ENCODE measurements at regions not wholly inside any gene's neighbourhood (a gene's known extent, or its start where the extent isn't known, plus 50 kb on each side); places are given as distances from the start of the nearest gene placed in this dataset.
"Not testable (repeated sequence)": the region's sequence is repeated elsewhere in the genome, so short reads cannot be mapped to it uniquely, and the experiment has no call there.

- no peak for DNase-seq (ENCODE audit: low read depth)
Measured at GRCh38 chr7:9210114-9210513, 776.7 kb downstream of the NXPH1 start.

GRCh38 chr7:9217204-9217603, 783.8 kb downstream of the NXPH1 start:
- DNase-seq (ENCODE audit: low read depth): no peak

- DNase-seq (ENCODE audit: low read depth): no peak
Measured at GRCh38 chr7:9226500-9226899, 793.1 kb downstream of the NXPH1 start.

GRCh38 chr7:9231630-9232121, 798.3 kb downstream of the NXPH1 start:
- DNase-seq (ENCODE audit: low read depth): no peak

- peak; percentile 15 for DNase-seq (ENCODE audit: low read depth)
Measured at GRCh38 chr7:9240001-9240400, 806.6 kb downstream of the NXPH1 start.

GRCh38 chr7:9241826-9242225, 808.4 kb downstream of the NXPH1 start:
- DNase-seq (ENCODE audit: low read depth): no peak

- no peak for DNase-seq (ENCODE audit: low read depth)
Measured at GRCh38 chr7:9242636-9243035, 809.2 kb downstream of the NXPH1 start.

- DNase-seq (ENCODE audit: low read depth): no peak
Measured at GRCh38 chr7:9250876-9251275, 817.5 kb downstream of the NXPH1 start.

GRCh38 chr7:9264395-9264794, 831.0 kb downstream of the NXPH1 start:
- DNase-seq (ENCODE audit: low read depth): no peak

GRCh38 chr7:9280088-9280487, 846.7 kb downstream of the NXPH1 start:
- DNase-seq (ENCODE audit: low read depth): no peak

- no peak for DNase-seq (ENCODE audit: low read depth)
Measured at GRCh38 chr7:9283246-9283645, 849.8 kb downstream of the NXPH1 start.

- DNase-seq (ENCODE audit: low read depth): no peak
Measured at GRCh38 chr7:9302436-9302835, 869.0 kb downstream of the NXPH1 start.

GRCh38 chr7:9307131-9307530, 873.7 kb downstream of the NXPH1 start:
- no peak for DNase-seq (ENCODE audit: low read depth)

- DNase-seq (ENCODE audit: low read depth): no peak
Measured at GRCh38 chr7:9324513-9324912, 891.1 kb downstream of the NXPH1 start.

- no peak for DNase-seq (ENCODE audit: low read depth)
Measured at GRCh38 chr7:9328296-9328695, 894.9 kb downstream of the NXPH1 start.

- DNase-seq (ENCODE audit: low read depth): no peak
Measured at GRCh38 chr7:9349625-9350024, 916.2 kb downstream of the NXPH1 start.

- no peak for DNase-seq (ENCODE audit: low read depth)
Measured at GRCh38 chr7:9391221-9391620, 957.8 kb downstream of the NXPH1 start.

- DNase-seq (ENCODE audit: low read depth): no peak
Measured at GRCh38 chr7:9391984-9392383, 958.6 kb downstream of the NXPH1 start.

GRCh38 chr7:9404386-9404785, 971.0 kb downstream of the NXPH1 start:
- DNase-seq (ENCODE audit: low read depth): not testable (repeated sequence)

GRCh38 chr7:9407816-9408215, 974.4 kb downstream of the NXPH1 start:
- no peak for DNase-seq (ENCODE audit: low read depth)

- no peak for DNase-seq (ENCODE audit: low read depth)
Measured at GRCh38 chr7:9453521-9453920, 1020.1 kb downstream of the NXPH1 start.

- DNase-seq (ENCODE audit: low read depth): peak; percentile 9
Measured at GRCh38 chr7:9488555-9488954, 1055.1 kb downstream of the NXPH1 start.

GRCh38 chr7:9498303-9498702, 1064.9 kb downstream of the NXPH1 start:
- DNase-seq (ENCODE audit: low read depth): no peak

- no peak for DNase-seq (ENCODE audit: low read depth)
Measured at GRCh38 chr7:9502269-9502668, 1068.9 kb downstream of the NXPH1 start.

GRCh38 chr7:9504678-9505077, 1071.3 kb downstream of the NXPH1 start:
- no peak for DNase-seq (ENCODE audit: low read depth)

Measured in HS-5 (cell line).